DND-41 (cell line): ENCODE measurements at regions not wholly inside any gene's neighbourhood (a gene's known extent, or its start where the extent isn't known, plus 50 kb on each side); places are given as distances from the start of the nearest gene placed in this dataset.
"Not testable (repeated sequence)": the region's sequence is repeated elsewhere in the genome, so short reads cannot be mapped to it uniquely, and the experiment has no call there.

ENCODE experiments used
- ATAC-seq: fragments of 200-7000 bp; cut with Tn5 transposase; 3 replicates; pipeline ENCODE4 v1.9.1; 2021; ENCODE audit warnings: low read depth; ENCODE audit not compliant: insufficient read depth
- DNase-seq: peaks from one replicate; pipeline ENCODE4 v3.0.0-alpha.2; 2020
- H2AFZ ChIP-seq: 2 replicates; pipeline ENCODE4 v1.6.0; 2012; ENCODE audit warnings: low read depth, low read length
- H3K27ac ChIP-seq: 2 replicates; pipeline ENCODE4 v1.5.1; 2012; ENCODE audit warnings: low read length, inconsistent platforms
- H3K27me3 ChIP-seq: fragments of 200-600 bp; sonication (generic); 2 replicates; pipeline ENCODE4 v1.6.0; 2012; ENCODE audit warnings: low read length, mild to moderate bottlenecking, inconsistent platforms; ENCODE audit not compliant: insufficient read depth, poor library complexity
- H3K36me3 ChIP-seq: 2 replicates; pipeline ENCODE4 v1.5.1; 2012; ENCODE audit warnings: low read length, inconsistent platforms; ENCODE audit not compliant: insufficient read depth
- H3K4me1 ChIP-seq: 2 replicates; pipeline ENCODE4 v1.5.1; 2012; ENCODE audit warnings: mild to moderate bottlenecking, low read length; ENCODE audit not compliant: insufficient read depth
- H3K4me2 ChIP-seq: 2 replicates; pipeline ENCODE4 v1.6.0; 2012; ENCODE audit warnings: mild to moderate bottlenecking, moderate library complexity, low read length, inconsistent platforms; ENCODE audit not compliant: insufficient read depth
- H3K4me3 ChIP-seq, 2 experiments: fragments of 200-600 bp in 1 of 2; shearing (Covaris generic) in 1 of 2; 2 replicates each; pipeline ENCODE4 v1.5.1; 2012 to 2016; ENCODE audit warnings: inconsistent platforms in 2 of 2, low read length in 2 of 2, mild to moderate bottlenecking in 2 of 2, low read depth in 1 of 2, moderate library complexity in 1 of 2
- H3K79me2 ChIP-seq: 2 replicates; pipeline ENCODE4 v1.6.0; 2012; ENCODE audit warnings: low read length, inconsistent platforms; ENCODE audit not compliant: insufficient read depth
- H3K9ac ChIP-seq: 2 replicates; pipeline ENCODE4 v1.6.0; 2012; ENCODE audit warnings: low read depth, mild to moderate bottlenecking, inconsistent platforms, low read length, moderate library complexity
- H3K9me3 ChIP-seq: 2 replicates; pipeline ENCODE4 v1.5.1; 2012; ENCODE audit warnings: low read length, moderate library complexity, mild to moderate bottlenecking, inconsistent platforms; ENCODE audit not compliant: insufficient read depth, severe bottlenecking
- H4K20me1 ChIP-seq: 2 replicates; pipeline ENCODE4 v1.6.0; 2012; ENCODE audit warnings: low read length; ENCODE audit not compliant: insufficient read depth
- CTCF ChIP-seq: IDR thresholded peaks from 2 replicates; pipeline ENCODE4 v1.5.1; 2012; ENCODE audit warnings: borderline replicate concordance, low read length, moderate library complexity, mild to moderate bottlenecking; ENCODE audit not compliant: poor library complexity, severe bottlenecking; ENCODE audit errors: extremely low read depth
- EZH2 ChIP-seq: IDR thresholded peaks from 3 replicates; pipeline ENCODE4 v1.6.1; 2012; ENCODE audit warnings: borderline replicate concordance, low read depth, mild to moderate bottlenecking, moderate library complexity, low read length, inconsistent platforms; ENCODE audit not compliant: severe bottlenecking

- Histone ChIP-seq H3K27ac (no peak overlapping the region), H3K36me3 (no peaks in the 10 kb centered on the region), H3K27me3 (peaks cover 6% of the 10 kb centered on the region), H3K9me3 (no peaks in the 10 kb centered on the region), H2AFZ (no peak overlapping the region), H3K4me1 (no peaks in the 10 kb centered on the region), H3K4me3 (no peak overlapping the region), H4K20me1 (no peaks in the 10 kb centered on the region), H3K9ac (no peak overlapping the region), H3K79me2 (no peaks in the 10 kb centered on the region), H3K4me2 (no peak overlapping the region)
- TF ChIP-seq EZH2 (no peak), CTCF (no peak)
- no peak for DNase-seq
- no peak for ATAC-seq
Observed at GRCh38 chr3:62951037-62951613, 75.9 kb upstream of the CADPS start.

- ATAC-seq, H3K4me1 ChIP-seq: not testable (repeated sequence)
Observed at GRCh38 chr3:62951880-62952279, 76.7 kb upstream of the CADPS start.

GRCh38 chr3:62954580-62954979 lies 79.4 kb upstream of the CADPS start:
- ATAC-seq (no peak; the same call in 2 of the 3 replicates), DNase-seq (no peak)
- Histone ChIP-seq H3K9me3 (no peaks in the 10 kb centered on the region), H4K20me1 (no peaks in the 10 kb centered on the region), H3K4me1 (no peaks in the 10 kb centered on the region), H3K9ac (no peak overlapping the region), H3K36me3 (no peaks in the 10 kb centered on the region), H3K79me2 (no peaks in the 10 kb centered on the region), H2AFZ (no peak overlapping the region), H3K4me3 (no peak overlapping the region), H3K4me2 (no peak overlapping the region), H3K27ac (no peak overlapping the region), H3K27me3 (no peaks in the 10 kb centered on the region)
- TF ChIP-seq CTCF: no peak
- no peak for TF ChIP-seq EZH2

More at GRCh38 chr3:62951880-62952279, 76.7 kb upstream of the CADPS start:
- H3K4me2 ChIP-seq, H4K20me1 ChIP-seq, H3K27me3 ChIP-seq, H3K36me3 ChIP-seq, H3K9ac ChIP-seq, DNase-seq, H3K27ac ChIP-seq, H3K79me2 ChIP-seq, H2AFZ ChIP-seq, H3K9me3 ChIP-seq, H3K4me3 ChIP-seq: not testable (repeated sequence)

DNA sequence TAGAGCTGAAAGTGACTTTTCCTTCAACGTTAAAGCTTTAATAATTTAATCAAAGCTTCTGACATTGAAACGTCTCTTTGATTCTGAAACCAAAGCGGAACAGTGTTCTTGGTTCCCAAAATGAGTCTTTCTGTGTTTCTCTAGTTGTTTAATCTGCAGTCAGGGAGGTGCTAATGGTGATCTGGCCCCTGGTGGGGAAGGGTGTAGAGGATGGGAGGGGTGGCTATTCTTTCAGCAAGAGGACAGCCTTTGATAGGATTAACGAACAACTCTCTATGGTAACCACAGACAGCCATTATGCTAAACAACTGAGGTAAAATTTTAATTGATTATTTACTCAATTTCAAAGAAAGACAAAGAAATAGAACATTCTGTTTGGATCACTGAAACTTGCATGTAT lies 79.9 kb upstream of the CADPS start:
- H3K27ac ChIP-seq: no peak overlapping the region
- no peaks in the 10 kb centered on the region for H3K36me3 ChIP-seq
- H3K27me3 ChIP-seq: no peaks in the 10 kb centered on the region
- H3K4me2 ChIP-seq: no peak overlapping the region
- no peaks in the 10 kb centered on the region for H3K79me2 ChIP-seq
- H3K4me1 ChIP-seq: no peaks in the 10 kb centered on the region
- H4K20me1 ChIP-seq: no peaks in the 10 kb centered on the region
- no peaks in the 10 kb centered on the region for H3K9me3 ChIP-seq
- TF ChIP-seq EZH2 (no peak), CTCF (no peak)
- DNase-seq (no peak), ATAC-seq (no peak)
- no peak overlapping the region for H2AFZ ChIP-seq
- H3K9ac ChIP-seq: no peak overlapping the region
- no peak overlapping the region for H3K4me3 ChIP-seq
